ENCODE measurements at regions not wholly inside any gene's neighbourhood (a gene's known extent, or its start where the extent isn't known, plus 50 kb on each side); places are given as distances from the start of the nearest gene placed in this dataset.

- no peaks in the 10 kb centered on the region for H3K4me1 Mint-ChIP-seq
- no peak overlapping the region for H3K4me3 Mint-ChIP-seq
- H3K36me3 Mint-ChIP-seq, result no peaks in the 10 kb centered on the region
- DNase-seq, result no peak
- H3K27ac Mint-ChIP-seq, result no peak overlapping the region
- H3K9me3 Mint-ChIP-seq, result no peaks in the 10 kb centered on the region
- no peaks in the 10 kb centered on the region for H3K27me3 Mint-ChIP-seq
Observed at GRCh38 chr15:95826412-95827195, 503.9 kb upstream of the NR2F2 start.

GRCh38 chr15:95829062-95829461, 501.4 kb upstream of the NR2F2 start:
- DNase-seq, result no peak
- Mint-ChIP-seq H3K36me3 (no peaks in the 10 kb centered on the region), H3K4me1 (no peaks in the 10 kb centered on the region), H3K4me3 (no peak overlapping the region), H3K27me3 (no peaks in the 10 kb centered on the region), H3K9me3 (no peaks in the 10 kb centered on the region), H3K27ac (no peak overlapping the region)

DNA sequence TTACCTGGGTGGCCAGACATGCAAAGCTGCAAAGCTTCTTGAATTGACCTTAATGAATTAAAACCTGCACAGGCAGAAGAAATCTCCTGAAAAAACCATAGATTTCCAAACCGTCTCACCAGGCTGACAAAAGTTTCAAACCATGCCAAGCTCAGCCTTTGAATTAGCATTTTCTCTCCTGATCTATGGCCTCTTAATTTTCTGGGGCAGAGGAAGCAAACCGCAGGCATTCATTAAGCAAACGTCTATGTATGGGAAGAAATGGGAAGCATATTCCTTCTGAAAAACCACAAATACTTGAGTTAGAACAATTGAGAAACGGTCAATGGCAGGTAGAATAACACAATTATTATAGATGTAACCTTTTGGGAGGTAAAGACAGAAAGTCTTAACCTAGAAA, 500.2 kb upstream of the NR2F2 start:
- no peak overlapping the region for H3K27ac Mint-ChIP-seq
- H3K4me1 Mint-ChIP-seq, result no peaks in the 10 kb centered on the region
- no peaks in the 10 kb centered on the region for H3K9me3 Mint-ChIP-seq
- H3K4me3 Mint-ChIP-seq, result no peak overlapping the region
- H3K36me3 Mint-ChIP-seq, result no peaks in the 10 kb centered on the region
- no peak for DNase-seq
- no peaks in the 10 kb centered on the region for H3K27me3 Mint-ChIP-seq

DNA sequence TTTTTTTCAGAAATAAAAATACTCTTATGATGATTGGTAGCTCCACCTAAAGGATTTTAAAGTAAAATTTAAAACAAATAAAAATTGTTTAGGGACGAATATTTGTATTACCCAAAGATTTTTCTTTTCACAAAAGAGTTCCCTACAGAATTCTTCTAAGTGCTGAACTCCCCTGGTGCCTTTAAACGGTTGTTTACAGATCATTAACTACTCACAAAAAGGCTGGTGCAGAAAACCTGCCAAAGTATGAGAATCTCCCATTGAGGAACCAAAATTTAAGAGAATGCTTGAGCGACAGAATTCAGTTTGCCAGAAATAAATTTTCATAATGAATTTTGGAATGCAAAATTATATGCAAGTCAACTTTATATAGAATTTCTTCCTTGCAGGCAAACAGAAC, 497.8 kb upstream of the NR2F2 start:
- no peak for DNase-seq

GRCh38 chr15:95834028-95834804, 496.3 kb upstream of the NR2F2 start:
- no peaks in the 10 kb centered on the region for H3K36me3 Mint-ChIP-seq
- no peak overlapping the region for H3K4me3 Mint-ChIP-seq
- no peak for DNase-seq
- no peaks in the 10 kb centered on the region for H3K9me3 Mint-ChIP-seq
- H3K4me1 Mint-ChIP-seq, result peaks cover 5% of the 10 kb centered on the region
- H3K27me3 Mint-ChIP-seq, result no peaks in the 10 kb centered on the region
- H3K27ac Mint-ChIP-seq, result no peak overlapping the region

More for the DNA sequence above, 497.8 kb upstream of the NR2F2 start:
- H3K27ac Mint-ChIP-seq, result no peak overlapping the region
- H3K36me3 Mint-ChIP-seq, result no peaks in the 10 kb centered on the region
- no peaks in the 10 kb centered on the region for H3K27me3 Mint-ChIP-seq
- H3K9me3 Mint-ChIP-seq, result no peaks in the 10 kb centered on the region
- H3K4me3 Mint-ChIP-seq, result no peak overlapping the region
- H3K4me1 Mint-ChIP-seq, result no peaks in the 10 kb centered on the region

- no peak overlapping the region for H3K27ac Mint-ChIP-seq
- DNase-seq, result no peak
- H3K27me3 Mint-ChIP-seq, result no peaks in the 10 kb centered on the region
- H3K4me3 Mint-ChIP-seq, result no peak overlapping the region
- H3K36me3 Mint-ChIP-seq, result no peaks in the 10 kb centered on the region
- H3K4me1 Mint-ChIP-seq, result peaks cover 13% of the 10 kb centered on the region
- no peaks in the 10 kb centered on the region for H3K9me3 Mint-ChIP-seq
Observed at GRCh38 chr15:95836536-95836935, 494.0 kb upstream of the NR2F2 start.

DNA sequence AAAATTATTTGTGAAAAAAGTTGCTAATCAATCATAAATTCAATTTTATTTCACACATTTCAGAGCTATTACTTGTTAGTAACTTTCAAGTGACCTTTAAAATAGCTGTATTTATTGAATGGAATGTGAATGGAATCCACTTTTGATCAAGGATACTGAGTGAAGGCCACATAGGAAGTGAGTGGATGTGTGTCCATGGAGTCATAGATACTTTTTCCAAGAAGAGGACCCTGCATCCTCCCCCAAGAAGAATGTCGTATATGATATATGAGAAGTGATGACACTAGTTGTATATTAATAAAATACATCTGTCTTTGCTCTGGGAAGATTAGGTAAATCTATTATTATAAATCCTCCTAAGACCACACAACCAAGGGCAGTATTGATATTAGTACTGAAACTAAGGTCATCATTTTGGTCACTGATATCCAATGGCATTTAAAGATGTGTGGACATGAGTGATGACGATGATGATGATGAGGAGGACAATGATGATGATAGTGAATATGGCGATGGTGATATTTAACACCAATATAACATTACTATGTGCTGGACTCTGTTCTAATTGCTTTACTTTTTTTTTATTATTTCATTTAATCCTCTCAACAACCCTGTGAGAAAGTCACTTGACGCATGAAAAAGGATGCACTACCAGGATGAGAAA, 493.0 kb upstream of the NR2F2 start:
- Mint-ChIP-seq H3K36me3 (no peaks in the 10 kb centered on the region), H3K27ac (no peak overlapping the region), H3K27me3 (no peaks in the 10 kb centered on the region), H3K9me3 (no peaks in the 10 kb centered on the region), H3K4me3 (no peak overlapping the region), H3K4me1 (peaks cover 13% of the 10 kb centered on the region)
- no peak for DNase-seq

- Mint-ChIP-seq H3K27me3 (no peaks in the 10 kb centered on the region), H3K27ac (peak overlapping the region; percentile 2), H3K4me1 (peaks cover 13% of the 10 kb centered on the region), H3K9me3 (no peaks in the 10 kb centered on the region), H3K4me3 (no peak overlapping the region), H3K36me3 (no peaks in the 10 kb centered on the region)
- DNase-seq, result no peak
Observed at GRCh38 chr15:95839367-95839782, 491.1 kb upstream of the NR2F2 start.

DNA sequence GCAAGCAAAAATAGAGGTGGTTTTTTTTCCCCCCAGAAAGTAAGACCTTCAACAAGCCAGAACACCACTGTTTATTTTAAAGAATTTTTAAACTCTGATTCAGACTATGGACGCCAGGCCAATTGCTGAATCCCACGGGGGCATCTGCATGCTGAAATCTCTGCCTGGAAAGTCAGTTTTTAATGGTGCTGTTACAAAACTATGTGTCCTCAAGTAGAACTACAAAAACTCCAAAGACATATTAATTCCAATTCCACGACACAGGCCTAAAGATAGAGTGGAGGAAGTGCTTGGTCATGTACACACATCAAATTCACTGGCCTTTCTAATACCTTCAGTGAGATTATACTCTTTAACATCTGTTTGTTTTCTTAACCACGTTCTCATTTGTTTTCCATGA, 490.5 kb upstream of the NR2F2 start:
- Mint-ChIP-seq H3K4me1 (peaks cover 13% of the 10 kb centered on the region), H3K27ac (no peak overlapping the region), H3K36me3 (no peaks in the 10 kb centered on the region), H3K9me3 (no peaks in the 10 kb centered on the region), H3K27me3 (no peaks in the 10 kb centered on the region), H3K4me3 (no peak overlapping the region)
- DNase-seq, result no peak

GRCh38 chr15:95840855-95841254, 489.6 kb upstream of the NR2F2 start:
- Mint-ChIP-seq H3K27me3 (peaks cover under 1% of the 10 kb centered on the region), H3K4me1 (peaks cover 13% of the 10 kb centered on the region), H3K36me3 (no peaks in the 10 kb centered on the region), H3K9me3 (no peaks in the 10 kb centered on the region), H3K27ac (no peak overlapping the region), H3K4me3 (no peak overlapping the region)
- no peak for DNase-seq

DNA sequence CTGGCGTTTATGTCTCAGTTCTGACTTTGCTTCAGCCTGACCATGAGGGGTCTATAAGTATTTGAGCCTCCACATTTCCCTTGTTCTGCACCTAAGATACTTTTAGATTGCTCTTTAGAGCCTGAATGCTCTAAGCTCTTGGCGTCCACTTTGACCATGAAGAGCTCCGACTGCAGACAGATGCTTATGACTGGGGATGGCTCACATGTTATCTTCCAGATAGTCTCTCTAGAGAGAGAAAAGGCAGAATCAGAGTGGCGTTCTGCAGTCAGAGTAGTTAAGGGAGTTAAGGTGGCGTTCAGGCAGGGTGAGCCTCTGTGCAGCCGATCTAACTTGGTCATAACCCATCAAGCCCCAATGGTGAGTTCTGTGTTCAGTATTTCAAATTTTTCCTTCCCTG, 487.9 kb upstream of the NR2F2 start:
- Mint-ChIP-seq H3K27ac (no peak overlapping the region), H3K36me3 (no peaks in the 10 kb centered on the region)

DNA sequence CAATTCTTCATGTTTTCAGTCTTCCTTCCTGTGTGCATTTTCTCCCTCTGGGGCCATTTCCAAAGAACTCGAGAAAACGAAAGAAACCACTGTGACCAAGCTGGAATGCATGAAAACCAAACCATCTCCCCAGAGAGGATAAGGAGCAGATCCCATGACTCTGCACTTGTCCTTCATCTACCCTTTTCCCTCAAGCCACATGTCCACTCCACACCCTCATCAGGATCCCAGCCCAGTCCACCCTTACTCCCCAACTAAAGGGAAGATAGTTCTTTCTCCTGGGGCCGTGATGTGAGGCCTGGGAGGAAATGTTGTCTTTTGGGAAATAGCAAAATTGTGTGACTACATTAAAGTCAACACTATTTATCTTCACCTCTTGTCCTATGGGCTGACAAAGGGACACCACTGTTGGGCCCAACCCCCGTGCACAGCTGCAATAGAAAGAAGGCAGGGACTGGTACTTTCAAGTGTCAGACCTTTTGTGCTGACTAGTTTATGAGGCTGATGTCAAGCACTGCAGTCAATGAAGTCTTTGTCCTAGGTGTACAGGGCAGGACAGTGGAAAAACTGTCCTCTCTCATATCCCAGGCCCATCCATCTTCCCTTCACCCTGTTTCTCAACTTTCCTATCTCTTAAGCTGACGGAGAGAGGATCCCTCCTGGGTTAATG, 487.1 kb upstream of the NR2F2 start:
- no peak overlapping the region for H3K27ac Mint-ChIP-seq
- no peak for DNase-seq
- no peak overlapping the region for H3K4me3 Mint-ChIP-seq
- peaks cover 5% of the 10 kb centered on the region for H3K27me3 Mint-ChIP-seq
- peaks cover 13% of the 10 kb centered on the region for H3K4me1 Mint-ChIP-seq
- no peaks in the 10 kb centered on the region for H3K9me3 Mint-ChIP-seq
- H3K36me3 Mint-ChIP-seq, result no peaks in the 10 kb centered on the region

More for the DNA sequence above, 487.9 kb upstream of the NR2F2 start:
- no peak for DNase-seq
- Mint-ChIP-seq H3K4me3 (no peak overlapping the region), H3K4me1 (peaks cover 13% of the 10 kb centered on the region), H3K27me3 (peaks cover 5% of the 10 kb centered on the region), H3K9me3 (no peaks in the 10 kb centered on the region)

DNA sequence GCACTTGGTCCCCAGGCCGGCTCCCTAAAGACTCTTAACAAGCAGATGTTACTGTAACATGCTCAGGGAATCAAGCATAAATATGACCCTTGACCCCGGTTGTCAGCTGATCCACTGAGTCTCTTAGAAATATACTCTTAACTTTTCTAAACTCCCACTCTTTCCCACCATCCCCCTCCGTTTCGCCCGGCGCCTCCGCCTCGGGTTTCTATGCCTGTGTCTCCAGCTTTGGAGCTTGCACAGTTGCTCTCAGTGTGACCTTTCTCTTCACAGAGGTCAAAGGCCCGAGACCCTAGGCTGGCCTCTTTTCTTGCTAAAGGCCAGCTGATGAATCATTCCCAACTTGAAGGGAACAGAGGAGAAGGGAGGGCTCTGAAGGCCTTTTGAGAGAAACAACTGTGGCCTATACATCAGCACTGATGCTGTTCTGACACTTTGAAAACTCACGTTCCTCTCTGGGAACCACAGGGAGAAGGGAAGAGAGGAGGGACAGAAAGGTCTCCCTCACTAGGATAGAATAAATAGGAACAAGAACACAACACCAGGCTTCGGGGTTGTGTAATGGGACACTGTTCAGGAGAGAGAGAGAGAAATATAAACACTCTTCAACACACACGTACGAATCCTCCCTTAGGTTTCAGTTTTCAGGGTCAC, 484.5 kb upstream of the NR2F2 start:
- Mint-ChIP-seq H3K27ac (no peak overlapping the region), H3K36me3 (no peaks in the 10 kb centered on the region), H3K4me3 (no peak overlapping the region), H3K4me1 (no peaks in the 10 kb centered on the region), H3K9me3 (no peaks in the 10 kb centered on the region), H3K27me3 (peaks cover 10% of the 10 kb centered on the region)
- no peak for DNase-seq

- Mint-ChIP-seq H3K36me3 (no peaks in the 10 kb centered on the region), H3K27me3 (peaks cover 10% of the 10 kb centered on the region), H3K27ac (no peak overlapping the region), H3K4me1 (no peaks in the 10 kb centered on the region), H3K9me3 (no peaks in the 10 kb centered on the region), H3K4me3 (no peak overlapping the region)
- DNase-seq, result no peak
Observed at GRCh38 chr15:95848126-95848525, 482.4 kb upstream of the NR2F2 start.
